SK-N-SH (cell line): ENCODE measurements at regions not wholly inside any gene's neighbourhood (a gene's known extent, or its start where the extent isn't known, plus 50 kb on each side); places are given as distances from the start of the nearest gene placed in this dataset.

Experiments used
- CTCF ChIA-PET: fragments of 300-600, 350-600 bp; formaldehyde crosslinking; extraction: SDS; loops from one replicate; lab custom pipeline; 2021; lab: Yijun Ruan, JAX
- POLR2A ChIA-PET: fragments of 350-600 bp; sonication (Branson Sonifier 250); formaldehyde crosslinking; extraction: SDS; loops from one replicate; lab custom pipeline; 2020; ENCODE audit warnings: antibody characterized with exemption, inconsistent platforms; lab: Yijun Ruan, JAX
- DNase-seq: peaks from one replicate; pipeline ENCODE4 v3.0.0; 2012
- H2AFZ ChIP-seq: fragments of 200-600 bp; sonication (generic); 2 replicates; pipeline ENCODE4 v1.8.1; 2016; ENCODE audit warnings: antibody characterized with exemption, mild to moderate bottlenecking, low read depth
- H3F3A ChIP-seq: fragments of 200-600 bp; sonication (generic); replicated peaks from 2 replicates; pipeline ENCODE3; 2016; ENCODE audit warnings: antibody characterized with exemption, mild to moderate bottlenecking; ENCODE audit not compliant: insufficient read depth
- H3K27ac ChIP-seq, 2 experiments: fragments of 200-500 bp in 1 of 2; fragments of 200-600 bp in 1 of 2; sonication (Bioruptor generic) in 1 of 2; sonication (generic), shearing (Covaris generic) in 1 of 2; 2 replicates each; pipeline versions ENCODE4 v1.5.1 to v1.6.1; 2014 to 2016; ENCODE audit warnings: low read depth in 2 of 2, inconsistent platforms in 1 of 2, low read length in 1 of 2, mild to moderate bottlenecking in 1 of 2, mixed read lengths in 1 of 2
- H3K27me3 ChIP-seq: fragments of 200-600 bp; sonication (generic), shearing (Covaris generic); 2 replicates; pipeline ENCODE4 v1.6.1; 2016; ENCODE audit warnings: mixed run types; ENCODE audit not compliant: insufficient read depth
- H3K36me3 ChIP-seq, 2 experiments: fragments of 200-500 bp in 1 of 2; fragments of 200-600 bp in 1 of 2; sonication (Bioruptor generic) in 1 of 2; sonication (generic) in 1 of 2; replicated peaks in 1 of 2; 2 replicates each; pipeline versions ENCODE3 to v1.5.1; 2014 to 2016; ENCODE audit warnings: low read length in 1 of 2, mild to moderate bottlenecking in 1 of 2; ENCODE audit not compliant: insufficient read depth in 2 of 2, control insufficient read depth in 1 of 2
- H3K4me1 ChIP-seq, 2 experiments: fragments of 200-500 bp in 1 of 2; fragments of 200-600 bp in 1 of 2; sonication (Bioruptor generic) in 1 of 2; sonication (generic), shearing (Covaris generic) in 1 of 2; 2 replicates each; pipeline versions ENCODE4 v1.5.1 to v1.6.1; 2014 to 2016; ENCODE audit warnings: low read depth in 1 of 2, low read length in 1 of 2, mixed run types in 1 of 2; ENCODE audit not compliant: insufficient read depth in 2 of 2, control insufficient read depth in 1 of 2
- H3K4me2 ChIP-seq: fragments of 200-600 bp; sonication (generic), shearing (Covaris generic); 2 replicates; pipeline ENCODE4 v1.6.1; 2017; ENCODE audit warnings: mixed run types
- H3K4me3 ChIP-seq, 2 experiments: fragments of 200-500 bp in 1 of 2; fragments of 200-600 bp in 1 of 2; sonication (Bioruptor generic) in 1 of 2; sonication (generic), shearing (Covaris generic) in 1 of 2; 2 replicates each; pipeline versions ENCODE4 v1.5.1 to v1.8.1; 2014 to 2016; ENCODE audit warnings: low read depth in 2 of 2, inconsistent platforms in 1 of 2, low read length in 1 of 2, mild to moderate bottlenecking in 1 of 2, mixed read lengths in 1 of 2, moderate library complexity in 1 of 2
- H3K79me2 ChIP-seq: fragments of 200-600 bp; sonication (generic); 2 replicates; pipeline ENCODE4 v1.8.1; 2017; ENCODE audit warnings: mild to moderate bottlenecking; ENCODE audit not compliant: insufficient read depth
- H3K9ac ChIP-seq: fragments of 200-600 bp; sonication (generic); 2 replicates; pipeline ENCODE4 v1.6.1; 2017; ENCODE audit warnings: mixed run types
- H3K9me2 ChIP-seq: fragments of 200-600 bp; sonication (generic); 2 replicates; pipeline ENCODE4 v1.6.1; 2017; ENCODE audit warnings: mixed run types
- H3K9me3 ChIP-seq: fragments of 200-600 bp; sonication (generic); 2 replicates; pipeline ENCODE4 v1.6.1; 2017; ENCODE audit warnings: mixed run types, mild to moderate bottlenecking, moderate library complexity
- H4K20me1 ChIP-seq: fragments of 200-600 bp; sonication (generic); 2 replicates; pipeline ENCODE4 v1.6.1; 2017; ENCODE audit warnings: mild to moderate bottlenecking, mixed run types; ENCODE audit not compliant: insufficient read depth
- CHD2 ChIP-seq: fragments of 150-350 bp; IDR thresholded peaks from 2 replicates; pipeline ENCODE4 v1.6.1; 2018; ENCODE audit warnings: low read length; ENCODE audit not compliant: partially characterized antibody
- ELF1 ChIP-seq: IDR thresholded peaks from 2 replicates; pipeline ENCODE4 v1.4.0; 2012
- EP300 ChIP-seq, 2 experiments: IDR thresholded peaks; 2 replicates each; pipeline versions ENCODE4 v1.4.0 to v1.6.1; 2012; ENCODE audit warnings: borderline replicate concordance in 1 of 2, low read depth in 1 of 2, low read length in 1 of 2
- FOSL2 ChIP-seq: IDR thresholded peaks from 2 replicates; pipeline ENCODE4 v1.4.0; 2012; ENCODE audit warnings: low read depth, mild to moderate bottlenecking, moderate library complexity, borderline replicate concordance
- GABPA ChIP-seq: IDR thresholded peaks from 2 replicates; pipeline ENCODE4 v1.4.0; 2012; ENCODE audit warnings: low read depth, mild to moderate bottlenecking
- GATA2 ChIP-seq: sonication (generic); formaldehyde crosslinking; IDR thresholded peaks from 2 replicates; pipeline ENCODE4 v1.5.0; 2020; ENCODE audit warnings: mild to moderate bottlenecking, missing genetic modification reagents
- IRF3 ChIP-seq: fragments of 150-350 bp; IDR thresholded peaks from 2 replicates; pipeline ENCODE4 v1.6.1; 2016; ENCODE audit warnings: mild to moderate bottlenecking, low read depth, low read length
- NFIC ChIP-seq: IDR thresholded peaks from 2 replicates; pipeline ENCODE4 v1.4.0; 2012; ENCODE audit warnings: borderline replicate concordance
- RCOR1 ChIP-seq: fragments of 150-350 bp; IDR thresholded peaks from 2 replicates; pipeline ENCODE4 v1.6.1; 2017; ENCODE audit warnings: antibody characterized with exemption, low read length
- REST ChIP-seq: IDR thresholded peaks from 2 replicates; pipeline ENCODE4 v1.6.1; 2012; ENCODE audit warnings: mild to moderate bottlenecking, low read depth, low read length, moderate library complexity
- RXRA ChIP-seq: IDR thresholded peaks from 2 replicates; pipeline ENCODE4 v1.4.0; 2012; ENCODE audit warnings: low read depth, mild to moderate bottlenecking, borderline replicate concordance
- WGBS: methylation state at CpG from one replicate; pipeline ENCODE4 v1.1.6; 2017; ENCODE audit warnings: low lambda C conversion rate; 5-methylcytosine and 5-hydroxymethylcytosine counted together
- TF ChIP-seq, protein P1 (sequence below): IDR thresholded peaks from 2 replicates; pipeline ENCODE4 v1.4.0; 2012; ENCODE audit warnings: low read depth, borderline replicate concordance
- TF ChIP-seq, protein P2 (sequence below): IDR thresholded peaks from 2 replicates; pipeline ENCODE4; 2012

DNA sequence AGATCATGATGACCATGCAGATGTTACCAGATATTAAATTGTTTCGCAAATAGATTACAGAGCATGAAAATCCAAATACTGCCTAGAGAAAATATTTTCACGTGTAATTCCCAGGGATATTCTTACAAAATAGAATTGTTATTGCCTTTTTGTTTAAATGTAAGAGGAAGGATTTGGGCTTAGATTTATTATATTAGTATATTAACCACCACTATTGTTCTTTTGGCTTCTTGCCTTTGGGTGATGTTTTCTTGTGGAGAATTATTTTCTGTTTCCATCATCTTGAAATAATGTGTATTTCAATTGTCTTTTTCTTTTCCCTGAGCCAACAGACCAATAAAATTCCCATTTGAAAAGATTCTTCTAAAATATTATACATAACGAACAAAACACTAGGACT, 109.7 kb upstream of the NUDT7 start:
- ChIA-PET CTCF (no interaction called here), POLR2A (no interaction called here)
- WGBS = 23% methylated on average over 3 of the region's 3 CpGs
- Histone ChIP-seq H3K27me3 (no peaks in the 10 kb centered on the region), H3K9me3 (no peaks in the 10 kb centered on the region), H4K20me1 (no peaks in the 10 kb centered on the region), H3K79me2 (no peaks in the 10 kb centered on the region), H3K9me2 (no peaks in the 10 kb centered on the region), H3K9ac (no peak overlapping the region), H3F3A (no peaks in the 10 kb centered on the region), H3K4me3 (no peak overlapping the region), H3K4me1 (no peaks in the 10 kb centered on the region), H3K4me2 (no peak overlapping the region), H2AFZ (no peak overlapping the region), H3K27ac (no peak overlapping the region), H3K36me3 (no peaks in the 10 kb centered on the region)
- TF ChIP-seq, protein P1, sequence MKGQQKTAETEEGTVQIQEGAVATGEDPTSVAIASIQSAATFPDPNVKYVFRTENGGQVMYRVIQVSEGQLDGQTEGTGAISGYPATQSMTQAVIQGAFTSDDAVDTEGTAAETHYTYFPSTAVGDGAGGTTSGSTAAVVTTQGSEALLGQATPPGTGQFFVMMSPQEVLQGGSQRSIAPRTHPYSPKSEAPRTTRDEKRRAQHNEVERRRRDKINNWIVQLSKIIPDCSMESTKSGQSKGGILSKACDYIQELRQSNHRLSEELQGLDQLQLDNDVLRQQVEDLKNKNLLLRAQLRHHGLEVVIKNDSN = no peak
- DNase-seq = no peak

- H3K9me2 ChIP-seq = no peaks in the 10 kb centered on the region
- no peaks in the 10 kb centered on the region for H3K36me3 ChIP-seq
- H4K20me1 ChIP-seq = no peaks in the 10 kb centered on the region
- no peaks in the 10 kb centered on the region for H3K4me1 ChIP-seq
- no peak overlapping the region for H2AFZ ChIP-seq
- no peaks in the 10 kb centered on the region for H3F3A ChIP-seq
- no peaks in the 10 kb centered on the region for H3K27me3 ChIP-seq
- CTCF ChIA-PET = interaction anchor here (1.3 kb wide), 1 partner anchor 47 kb away, joined by 4 read pairs; no protein-coding TSS in a partner anchor
- no peak for DNase-seq
- H3K9ac ChIP-seq = no peak overlapping the region
- TF ChIP-seq GATA2 (CRISPR knock-in tag) = no peak
- TF ChIP-seq, all 33 proteins: peak for 0
- Histone ChIP-seq H3K27ac (no peak overlapping the region), H3K9me3 (no peaks in the 10 kb centered on the region), H3K4me3 (no peak overlapping the region), H3K79me2 (no peaks in the 10 kb centered on the region), H3K4me2 (no peak overlapping the region)
- POLR2A ChIA-PET = no interaction called here
- WGBS = 23% methylated on average over 2 of the region's 2 CpGs
Measured at GRCh38 chr16:77613095-77613494, 109.2 kb upstream of the NUDT7 start.

- Histone ChIP-seq H2AFZ (no peak overlapping the region), H3K27ac (no peak overlapping the region), H3K9me3 (no peaks in the 10 kb centered on the region), H3K4me2 (no peak overlapping the region), H4K20me1 (no peaks in the 10 kb centered on the region), H3K4me1 (no peaks in the 10 kb centered on the region), H3K36me3 (no peaks in the 10 kb centered on the region), H3F3A (no peaks in the 10 kb centered on the region), H3K4me3 (no peak overlapping the region), H3K9me2 (no peaks in the 10 kb centered on the region), H3K9ac (no peak overlapping the region), H3K27me3 (no peaks in the 10 kb centered on the region), H3K79me2 (no peaks in the 10 kb centered on the region)
- no peak for TF ChIP-seq IRF3
- TF ChIP-seq EP300 (IDR thresholded peaks at IDR 0.05; ENCODE audit: borderline replicate concordance in 1 of 2, low read depth in 1 of 2, low read length in 1 of 2) = no peak
- TF ChIP-seq, protein P2, sequence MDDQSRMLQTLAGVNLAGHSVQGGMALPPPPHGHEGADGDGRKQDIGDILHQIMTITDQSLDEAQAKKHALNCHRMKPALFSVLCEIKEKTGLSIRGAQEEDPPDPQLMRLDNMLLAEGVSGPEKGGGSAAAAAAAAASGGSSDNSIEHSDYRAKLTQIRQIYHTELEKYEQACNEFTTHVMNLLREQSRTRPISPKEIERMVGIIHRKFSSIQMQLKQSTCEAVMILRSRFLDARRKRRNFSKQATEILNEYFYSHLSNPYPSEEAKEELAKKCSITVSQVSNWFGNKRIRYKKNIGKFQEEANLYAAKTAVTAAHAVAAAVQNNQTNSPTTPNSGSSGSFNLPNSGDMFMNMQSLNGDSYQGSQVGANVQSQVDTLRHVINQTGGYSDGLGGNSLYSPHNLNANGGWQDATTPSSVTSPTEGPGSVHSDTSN = no peak
- TF ChIP-seq GABPA = no peak
- TF ChIP-seq ELF1 = no peak
- no peak for TF ChIP-seq RCOR1
- TF ChIP-seq NFIC = no peak
- TF ChIP-seq FOSL2 = no peak
- no peak for TF ChIP-seq CHD2
- TF ChIP-seq RXRA = no peak
- TF ChIP-seq, protein P1 = no peak
- TF ChIP-seq REST = no peak
- ChIA-PET POLR2A (no interaction called here), CTCF (interaction anchor here (1.0 kb wide), 1 partner anchor 33 kb away, joined by 3 read pairs; no protein-coding TSS in a partner anchor)
- no peak for DNase-seq
- WGBS = 14% methylated on average over 3 of the region's 3 CpGs
Measured at GRCh38 chr16:77617553-77617952, 104.8 kb upstream of the NUDT7 start.
